ENCODE measurements at regions not wholly inside any gene's neighbourhood (a gene's known extent, or its start where the extent isn't known, plus 50 kb on each side); places are given as distances from the start of the nearest gene placed in this dataset.

DNA sequence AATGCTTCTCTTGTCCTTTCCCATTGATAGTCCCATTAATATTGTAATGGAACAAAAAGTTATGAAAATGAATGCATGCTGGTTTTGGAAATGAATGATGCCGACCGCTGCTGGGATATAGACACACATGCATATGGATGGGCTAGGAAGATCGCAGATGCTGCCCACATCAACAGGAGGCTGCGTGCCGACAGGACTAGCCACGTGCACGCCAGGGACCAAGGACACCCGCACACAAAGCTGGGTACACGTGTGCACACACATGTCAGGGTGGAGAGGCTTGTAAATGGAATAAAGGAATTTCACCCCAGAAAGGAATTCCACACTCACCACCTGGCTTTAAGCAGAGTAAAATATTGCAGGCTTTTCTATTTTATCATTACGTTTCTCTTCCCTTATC is 153.8 kb upstream of the VASH1 start:
- no peak for DNase-seq

- no peak for DNase-seq
These were observed 148.6 kb upstream of the VASH1 start for GRCh38 chr14:76612654-76613053.

DNA sequence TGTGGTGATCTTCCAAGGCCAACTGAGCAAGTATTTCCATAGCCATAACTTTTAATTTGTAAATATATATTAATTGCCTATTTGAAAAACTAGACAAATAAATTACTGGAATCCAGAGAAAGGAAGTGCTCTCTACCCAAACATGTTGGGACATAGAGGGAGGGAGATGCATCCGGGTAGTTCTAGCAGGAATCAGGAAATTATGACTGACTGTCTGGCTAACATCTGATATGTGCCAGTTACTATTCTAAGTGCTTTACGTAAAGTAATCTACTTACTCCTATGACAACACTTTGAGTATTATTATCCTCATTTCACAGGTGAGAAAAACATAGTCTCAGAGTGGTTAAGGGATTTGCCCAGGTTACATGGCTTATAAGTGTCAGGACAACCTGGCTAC is 147.7 kb upstream of the VASH1 start:
- DNase-seq = no peak

- DNase-seq = no peak
These were observed 145.9 kb upstream of the VASH1 start for GRCh38 chr14:76615331-76615730.

DNA sequence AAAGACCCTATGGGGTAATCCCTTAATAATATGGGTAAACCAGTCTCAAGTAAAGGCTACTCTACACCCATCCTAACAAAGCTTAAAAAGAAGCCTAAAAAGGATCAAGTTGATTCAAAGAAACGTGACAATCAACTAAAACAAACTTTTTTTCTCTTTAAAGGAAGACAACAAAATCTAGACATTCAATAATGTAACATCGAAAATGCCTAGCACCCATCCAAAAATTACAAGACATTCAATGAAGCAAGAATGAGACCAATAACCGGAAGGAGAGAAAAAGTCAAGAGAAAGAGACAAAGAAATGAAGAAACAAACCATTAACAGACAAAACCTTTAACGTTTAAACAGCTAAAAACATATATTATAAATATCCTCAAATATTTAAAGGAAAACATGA is 143.8 kb upstream of the VASH1 start:
- no peak for DNase-seq

- no peak for DNase-seq
These were observed 124.7 kb upstream of the VASH1 start for GRCh38 chr14:76636602-76637001.

DNA sequence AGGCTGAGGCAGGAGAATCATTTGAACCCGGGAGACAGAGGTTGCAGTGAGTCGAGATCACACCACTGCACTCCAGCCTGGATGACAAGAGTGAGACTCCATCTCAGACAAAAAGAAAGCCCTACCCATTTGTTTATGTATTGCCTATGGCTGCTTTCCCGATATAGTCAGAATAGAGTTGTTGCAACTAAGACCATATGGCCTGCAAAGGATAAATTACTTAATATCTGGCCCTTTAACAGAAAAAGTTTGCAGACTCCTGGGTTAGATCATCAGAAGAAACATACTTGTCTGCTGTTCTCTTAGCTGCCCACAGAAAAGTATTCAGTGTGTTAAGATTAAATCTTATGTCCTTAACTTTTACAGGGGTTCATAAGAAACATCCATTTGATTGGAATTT is 122.4 kb upstream of the VASH1 start:
- DNase-seq = no peak

GRCh38 chr14:76639606-76640229 is 121.5 kb upstream of the VASH1 start:
- no peak for DNase-seq

- no peak for DNase-seq
These were observed 120.3 kb upstream of the VASH1 start for GRCh38 chr14:76640923-76641395.

DNA sequence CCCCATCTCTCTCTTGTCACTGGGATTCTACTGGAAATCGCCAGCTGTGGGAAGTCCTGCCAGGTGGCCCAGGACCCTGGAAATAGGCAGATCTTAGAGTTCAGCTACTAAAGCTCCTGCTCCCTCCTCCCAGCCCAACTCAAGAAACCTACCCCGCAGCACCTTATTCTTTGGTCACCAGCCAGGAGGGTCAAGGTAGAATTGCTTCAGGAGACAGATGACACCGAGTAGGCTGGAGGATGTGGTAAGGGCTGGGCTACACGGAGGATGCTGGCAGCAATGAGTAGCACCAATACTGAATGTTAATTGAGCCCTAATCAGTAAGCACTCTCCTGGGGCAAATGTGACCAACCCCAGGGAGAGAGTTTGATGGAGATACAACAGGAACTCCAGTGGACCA is 119.7 kb upstream of the VASH1 start:
- no peak for DNase-seq

GRCh38 chr14:76643887-76644286 is 117.4 kb upstream of the VASH1 start:
- no peak for DNase-seq

- DNase-seq = no peak
These were observed 116.3 kb upstream of the VASH1 start for GRCh38 chr14:76644855-76645518.

DNA sequence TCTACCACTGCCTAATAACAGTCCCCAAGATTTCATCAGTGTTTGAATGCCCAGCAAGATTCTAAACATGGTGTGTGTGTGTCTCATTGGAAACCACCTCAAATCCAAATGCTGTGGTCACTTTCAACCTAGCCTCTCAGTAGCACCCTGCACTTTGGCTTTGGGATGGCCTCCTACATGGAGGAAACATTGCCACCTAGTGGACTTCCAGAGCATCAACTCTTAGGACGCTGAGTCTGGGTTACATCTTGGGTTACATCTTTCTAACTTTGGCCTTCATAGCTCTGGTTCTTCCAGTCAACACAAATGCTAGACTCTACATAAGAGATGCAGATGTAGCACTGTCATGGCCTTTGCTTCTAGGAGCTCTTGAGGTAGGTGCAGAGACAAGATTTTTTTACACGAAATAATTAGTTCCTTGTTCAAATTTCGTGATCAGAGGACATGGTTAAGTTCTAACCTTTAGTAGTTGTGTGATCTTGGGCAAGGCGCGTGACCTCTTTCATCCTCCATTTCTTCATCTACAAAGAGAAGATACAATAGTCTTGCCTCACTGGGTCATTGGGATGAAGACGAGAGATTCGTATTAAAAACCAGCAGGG is 113.5 kb upstream of the VASH1 start:
- DNase-seq = peak; percentile 27

- no peak for DNase-seq
These were observed 109.7 kb upstream of the VASH1 start for GRCh38 chr14:76651410-76652055.

- no peak for DNase-seq
These were observed 107.2 kb upstream of the VASH1 start for GRCh38 chr14:76653875-76654572.

DNA sequence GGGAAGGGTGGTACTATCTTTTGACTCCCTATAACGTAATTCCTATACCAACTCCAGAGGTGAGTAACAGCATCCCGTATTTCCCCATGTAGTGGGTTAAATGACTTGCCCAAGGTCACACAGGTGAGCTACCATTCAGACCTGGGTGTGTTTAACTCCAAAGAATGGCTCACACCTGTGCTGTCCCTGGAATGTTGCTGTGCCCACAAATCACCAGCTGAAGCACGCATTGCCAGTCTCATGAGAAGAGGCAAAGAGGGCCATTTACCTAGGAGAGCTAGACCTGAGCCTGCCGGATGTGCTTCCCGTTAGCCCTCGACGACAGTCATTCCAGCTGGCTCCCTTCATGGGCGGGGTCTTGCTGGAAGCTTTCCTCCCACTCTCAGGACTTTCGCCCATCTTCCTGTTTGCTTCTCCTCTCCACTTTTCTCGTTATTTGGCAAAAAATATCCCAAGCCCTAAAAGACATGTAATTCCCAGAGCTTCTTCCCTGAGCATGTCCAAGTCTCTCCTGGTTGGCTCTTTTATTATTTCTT is 106.6 kb upstream of the VASH1 start:
- DNase-seq = no peak

GRCh38 chr14:76655331-76655730 is 105.9 kb upstream of the VASH1 start:
- no peak for DNase-seq

- no peak for DNase-seq
These were observed 104.7 kb upstream of the VASH1 start for GRCh38 chr14:76656592-76656991.

DNA sequence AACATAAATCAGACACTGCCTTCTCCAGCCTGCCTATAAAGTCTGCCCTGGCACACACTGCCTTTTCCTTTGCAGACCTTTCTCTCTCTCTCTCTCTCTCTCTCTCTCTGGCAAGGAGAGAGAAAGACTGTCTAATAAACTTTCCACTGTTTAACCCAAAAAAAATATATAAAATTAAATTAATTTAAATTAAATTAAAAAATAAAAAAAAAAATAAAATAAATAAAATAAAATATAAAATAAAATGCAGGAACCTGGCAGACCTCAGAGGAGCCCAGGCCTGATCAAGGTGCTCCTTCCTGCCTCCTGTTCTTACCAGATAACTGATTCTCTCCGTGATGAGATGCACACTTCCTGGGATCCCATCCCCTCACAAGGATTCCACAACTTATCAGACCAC is 103.9 kb upstream of the VASH1 start:
- no peak for DNase-seq

- DNase-seq = no peak
These were observed 103.4 kb upstream of the VASH1 start for GRCh38 chr14:76657846-76658245.

DNA sequence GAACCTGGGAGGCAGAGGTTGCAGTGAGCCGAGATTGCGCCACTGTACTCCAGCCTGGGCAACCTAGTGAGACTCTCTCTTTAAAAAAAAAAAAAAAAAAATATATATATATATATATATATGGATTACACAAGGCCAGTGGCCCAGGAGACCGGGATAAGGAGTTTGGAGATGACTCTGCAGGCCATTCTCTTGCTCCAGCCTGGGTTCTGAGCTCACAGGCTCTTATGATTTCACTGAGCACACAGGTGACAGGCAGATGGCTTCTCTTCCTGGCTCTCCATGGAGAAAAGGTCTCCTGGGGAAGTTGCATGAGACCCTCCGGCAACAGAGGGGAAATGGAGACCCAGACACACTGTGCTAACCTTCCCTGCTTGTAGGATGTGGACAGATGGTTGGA is 98.7 kb upstream of the VASH1 start:
- no peak for DNase-seq

DNA sequence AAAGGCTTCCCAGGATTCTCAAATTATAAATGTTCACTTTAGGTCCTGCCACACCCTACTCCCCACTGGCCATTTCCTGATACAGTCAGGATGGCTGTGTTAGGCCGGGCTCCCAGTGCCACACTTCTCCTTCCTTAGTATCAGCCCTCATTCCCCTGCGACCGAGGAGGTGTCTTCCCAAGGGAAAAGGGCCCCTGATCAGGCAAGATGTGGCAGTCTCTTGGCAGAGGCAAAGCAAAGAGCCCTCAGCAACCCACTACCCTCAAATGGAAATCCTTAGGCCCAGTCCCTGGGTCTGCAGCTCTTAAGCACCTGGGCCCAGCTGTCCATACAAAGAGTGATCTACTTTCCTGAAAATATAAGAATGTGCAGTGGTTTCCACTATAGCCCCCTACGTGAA is 96.5 kb upstream of the VASH1 start:
- DNase-seq = no peak

DNA sequence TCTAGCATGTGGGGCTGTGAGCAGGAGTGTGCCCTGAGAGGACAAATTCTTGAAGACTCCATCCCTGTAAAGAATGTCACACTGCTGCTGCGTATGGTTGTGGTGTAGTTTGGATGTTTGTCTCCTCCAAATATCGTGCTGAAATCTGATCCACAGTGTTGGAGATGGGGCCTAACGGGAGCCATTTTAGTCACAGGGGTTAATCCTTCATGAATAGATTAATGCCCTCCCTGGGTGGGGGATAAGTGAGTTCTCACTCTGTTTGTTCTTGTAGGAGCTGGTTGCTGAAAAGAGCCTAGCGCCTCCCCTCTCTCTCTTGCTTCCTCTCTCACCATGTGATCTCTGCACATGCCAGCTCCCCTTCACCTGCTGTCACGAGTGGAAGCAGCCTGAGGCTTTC is 94.5 kb upstream of the VASH1 start:
- no peak for DNase-seq

Measured in CD4-positive, alpha-beta T cell treated with Interleukin-10 for 1 hour (primary cell).